GM23338 (cell line): ENCODE measurements at regions not wholly inside any gene's neighbourhood (a gene's known extent, or its start where the extent isn't known, plus 50 kb on each side); places are given as distances from the start of the nearest gene placed in this dataset.

Experiments
- CREB1 ChIP-seq: fragments of 250-450 bp; sonication (Bioruptor Pico); IDR thresholded peaks from 2 replicates; pipeline ENCODE4 v1.5.0; 2020; ENCODE audit warnings: low read depth, mild to moderate bottlenecking, moderate library complexity
- CTCF ChIP-seq, 2 experiments: fragments of 200-600 bp in 1 of 2; sonication (generic) in 1 of 2; conservative IDR thresholded peaks; 2 replicates each; pipeline versions ENCODE4 v1.5.1 to v1.6.1; 2016 to 2017; ENCODE audit warnings: antibody characterized with exemption in 2 of 2, low read depth in 2 of 2, mild to moderate bottlenecking in 2 of 2, moderate library complexity in 1 of 2
- EZH2 ChIP-seq: fragments of 200-600 bp; sonication (generic); IDR thresholded peaks from one replicate; pipeline ENCODE4 v1.8.0; 2017; ENCODE audit warnings: antibody characterized with exemption, mild to moderate bottlenecking, low read depth; ENCODE audit not compliant: unreplicated experiment
- EZH2phosphoT487 ChIP-seq: fragments of 200-600 bp; sonication (generic); IDR thresholded peaks from one replicate; pipeline ENCODE4 v1.8.1; 2018; ENCODE audit warnings: antibody characterized with exemption; ENCODE audit not compliant: unreplicated experiment
- JUNB ChIP-seq: IDR thresholded peaks from one replicate; pipeline ENCODE4 v1.6.1; 2016; ENCODE audit warnings: antibody characterized with exemption; ENCODE audit not compliant: unreplicated experiment
- NANOG ChIP-seq: IDR thresholded peaks from 2 replicates; pipeline ENCODE4 v1.6.1; 2016; ENCODE audit warnings: antibody characterized with exemption, borderline replicate concordance
- POLR2AphosphoS5 ChIP-seq: IDR thresholded peaks from 2 replicates; pipeline ENCODE4 v1.6.1; 2016; ENCODE audit warnings: antibody characterized with exemption, low read depth
- ZNF114 ChIP-seq: fragments of 250-450 bp; sonication (Bioruptor Pico); IDR thresholded peaks from 2 replicates; pipeline ENCODE4 v1.5.0; 2020; ENCODE audit warnings: mild to moderate bottlenecking, moderate library complexity
- ZNF331 ChIP-seq: fragments of 250-450 bp; sonication (Bioruptor Pico); IDR thresholded peaks from 2 replicates; pipeline ENCODE4 v1.5.0; 2020; ENCODE audit warnings: low read depth, mild to moderate bottlenecking, moderate library complexity
- TF ChIP-seq, protein P1 (sequence below): IDR thresholded peaks from one replicate; pipeline ENCODE4 v1.6.1; 2018; ENCODE audit warnings: antibody characterized with exemption; ENCODE audit not compliant: unreplicated experiment
- TF ChIP-seq, protein P2 (sequence below): fragments of 250-450 bp; sonication (Bioruptor Pico); IDR thresholded peaks from 2 replicates; pipeline ENCODE4 v1.5.0; 2020; ENCODE audit warnings: mild to moderate bottlenecking, moderate library complexity

DNA sequence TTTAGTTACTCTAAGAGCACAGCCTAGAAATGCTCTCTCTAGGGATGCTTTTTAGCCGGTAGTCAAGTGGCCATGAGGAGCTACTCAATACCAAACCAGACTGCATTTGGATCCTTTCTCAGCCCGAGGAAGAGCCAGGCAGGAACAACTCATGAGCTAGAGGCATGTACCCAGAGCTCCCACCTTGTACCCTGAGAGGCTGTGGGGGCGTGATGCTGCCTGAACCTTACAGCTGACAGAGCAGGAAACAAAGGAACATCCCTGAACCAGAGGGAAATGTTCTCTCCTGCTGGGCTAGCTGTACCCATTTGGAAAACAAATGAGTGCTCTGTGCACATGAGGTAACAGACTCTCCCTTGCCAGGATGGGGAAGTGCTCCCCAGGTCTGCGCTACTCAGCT is 131.6 kb downstream of the OSR1 start:
- TF ChIP-seq, protein P1, sequence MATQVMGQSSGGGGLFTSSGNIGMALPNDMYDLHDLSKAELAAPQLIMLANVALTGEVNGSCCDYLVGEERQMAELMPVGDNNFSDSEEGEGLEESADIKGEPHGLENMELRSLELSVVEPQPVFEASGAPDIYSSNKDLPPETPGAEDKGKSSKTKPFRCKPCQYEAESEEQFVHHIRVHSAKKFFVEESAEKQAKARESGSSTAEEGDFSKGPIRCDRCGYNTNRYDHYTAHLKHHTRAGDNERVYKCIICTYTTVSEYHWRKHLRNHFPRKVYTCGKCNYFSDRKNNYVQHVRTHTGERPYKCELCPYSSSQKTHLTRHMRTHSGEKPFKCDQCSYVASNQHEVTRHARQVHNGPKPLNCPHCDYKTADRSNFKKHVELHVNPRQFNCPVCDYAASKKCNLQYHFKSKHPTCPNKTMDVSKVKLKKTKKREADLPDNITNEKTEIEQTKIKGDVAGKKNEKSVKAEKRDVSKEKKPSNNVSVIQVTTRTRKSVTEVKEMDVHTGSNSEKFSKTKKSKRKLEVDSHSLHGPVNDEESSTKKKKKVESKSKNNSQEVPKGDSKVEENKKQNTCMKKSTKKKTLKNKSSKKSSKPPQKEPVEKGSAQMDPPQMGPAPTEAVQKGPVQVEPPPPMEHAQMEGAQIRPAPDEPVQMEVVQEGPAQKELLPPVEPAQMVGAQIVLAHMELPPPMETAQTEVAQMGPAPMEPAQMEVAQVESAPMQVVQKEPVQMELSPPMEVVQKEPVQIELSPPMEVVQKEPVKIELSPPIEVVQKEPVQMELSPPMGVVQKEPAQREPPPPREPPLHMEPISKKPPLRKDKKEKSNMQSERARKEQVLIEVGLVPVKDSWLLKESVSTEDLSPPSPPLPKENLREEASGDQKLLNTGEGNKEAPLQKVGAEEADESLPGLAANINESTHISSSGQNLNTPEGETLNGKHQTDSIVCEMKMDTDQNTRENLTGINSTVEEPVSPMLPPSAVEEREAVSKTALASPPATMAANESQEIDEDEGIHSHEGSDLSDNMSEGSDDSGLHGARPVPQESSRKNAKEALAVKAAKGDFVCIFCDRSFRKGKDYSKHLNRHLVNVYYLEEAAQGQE: no peak
- TF ChIP-seq CTCF (conservative IDR thresholded peaks at IDR 0.05; ENCODE audit: low read depth in 2 of 2): no peak
- no peak for TF ChIP-seq POLR2AphosphoS5
- TF ChIP-seq EZH2: no peak
- TF ChIP-seq EZH2phosphoT487: no peak
- no peak for TF ChIP-seq JUNB
- TF ChIP-seq CREB1 (CRISPR knock-in tag): no peak
- no peak for TF ChIP-seq NANOG
- TF ChIP-seq ZNF114: no peak
- TF ChIP-seq ZNF331 (CRISPR knock-in tag): no peak
- TF ChIP-seq, protein P2, sequence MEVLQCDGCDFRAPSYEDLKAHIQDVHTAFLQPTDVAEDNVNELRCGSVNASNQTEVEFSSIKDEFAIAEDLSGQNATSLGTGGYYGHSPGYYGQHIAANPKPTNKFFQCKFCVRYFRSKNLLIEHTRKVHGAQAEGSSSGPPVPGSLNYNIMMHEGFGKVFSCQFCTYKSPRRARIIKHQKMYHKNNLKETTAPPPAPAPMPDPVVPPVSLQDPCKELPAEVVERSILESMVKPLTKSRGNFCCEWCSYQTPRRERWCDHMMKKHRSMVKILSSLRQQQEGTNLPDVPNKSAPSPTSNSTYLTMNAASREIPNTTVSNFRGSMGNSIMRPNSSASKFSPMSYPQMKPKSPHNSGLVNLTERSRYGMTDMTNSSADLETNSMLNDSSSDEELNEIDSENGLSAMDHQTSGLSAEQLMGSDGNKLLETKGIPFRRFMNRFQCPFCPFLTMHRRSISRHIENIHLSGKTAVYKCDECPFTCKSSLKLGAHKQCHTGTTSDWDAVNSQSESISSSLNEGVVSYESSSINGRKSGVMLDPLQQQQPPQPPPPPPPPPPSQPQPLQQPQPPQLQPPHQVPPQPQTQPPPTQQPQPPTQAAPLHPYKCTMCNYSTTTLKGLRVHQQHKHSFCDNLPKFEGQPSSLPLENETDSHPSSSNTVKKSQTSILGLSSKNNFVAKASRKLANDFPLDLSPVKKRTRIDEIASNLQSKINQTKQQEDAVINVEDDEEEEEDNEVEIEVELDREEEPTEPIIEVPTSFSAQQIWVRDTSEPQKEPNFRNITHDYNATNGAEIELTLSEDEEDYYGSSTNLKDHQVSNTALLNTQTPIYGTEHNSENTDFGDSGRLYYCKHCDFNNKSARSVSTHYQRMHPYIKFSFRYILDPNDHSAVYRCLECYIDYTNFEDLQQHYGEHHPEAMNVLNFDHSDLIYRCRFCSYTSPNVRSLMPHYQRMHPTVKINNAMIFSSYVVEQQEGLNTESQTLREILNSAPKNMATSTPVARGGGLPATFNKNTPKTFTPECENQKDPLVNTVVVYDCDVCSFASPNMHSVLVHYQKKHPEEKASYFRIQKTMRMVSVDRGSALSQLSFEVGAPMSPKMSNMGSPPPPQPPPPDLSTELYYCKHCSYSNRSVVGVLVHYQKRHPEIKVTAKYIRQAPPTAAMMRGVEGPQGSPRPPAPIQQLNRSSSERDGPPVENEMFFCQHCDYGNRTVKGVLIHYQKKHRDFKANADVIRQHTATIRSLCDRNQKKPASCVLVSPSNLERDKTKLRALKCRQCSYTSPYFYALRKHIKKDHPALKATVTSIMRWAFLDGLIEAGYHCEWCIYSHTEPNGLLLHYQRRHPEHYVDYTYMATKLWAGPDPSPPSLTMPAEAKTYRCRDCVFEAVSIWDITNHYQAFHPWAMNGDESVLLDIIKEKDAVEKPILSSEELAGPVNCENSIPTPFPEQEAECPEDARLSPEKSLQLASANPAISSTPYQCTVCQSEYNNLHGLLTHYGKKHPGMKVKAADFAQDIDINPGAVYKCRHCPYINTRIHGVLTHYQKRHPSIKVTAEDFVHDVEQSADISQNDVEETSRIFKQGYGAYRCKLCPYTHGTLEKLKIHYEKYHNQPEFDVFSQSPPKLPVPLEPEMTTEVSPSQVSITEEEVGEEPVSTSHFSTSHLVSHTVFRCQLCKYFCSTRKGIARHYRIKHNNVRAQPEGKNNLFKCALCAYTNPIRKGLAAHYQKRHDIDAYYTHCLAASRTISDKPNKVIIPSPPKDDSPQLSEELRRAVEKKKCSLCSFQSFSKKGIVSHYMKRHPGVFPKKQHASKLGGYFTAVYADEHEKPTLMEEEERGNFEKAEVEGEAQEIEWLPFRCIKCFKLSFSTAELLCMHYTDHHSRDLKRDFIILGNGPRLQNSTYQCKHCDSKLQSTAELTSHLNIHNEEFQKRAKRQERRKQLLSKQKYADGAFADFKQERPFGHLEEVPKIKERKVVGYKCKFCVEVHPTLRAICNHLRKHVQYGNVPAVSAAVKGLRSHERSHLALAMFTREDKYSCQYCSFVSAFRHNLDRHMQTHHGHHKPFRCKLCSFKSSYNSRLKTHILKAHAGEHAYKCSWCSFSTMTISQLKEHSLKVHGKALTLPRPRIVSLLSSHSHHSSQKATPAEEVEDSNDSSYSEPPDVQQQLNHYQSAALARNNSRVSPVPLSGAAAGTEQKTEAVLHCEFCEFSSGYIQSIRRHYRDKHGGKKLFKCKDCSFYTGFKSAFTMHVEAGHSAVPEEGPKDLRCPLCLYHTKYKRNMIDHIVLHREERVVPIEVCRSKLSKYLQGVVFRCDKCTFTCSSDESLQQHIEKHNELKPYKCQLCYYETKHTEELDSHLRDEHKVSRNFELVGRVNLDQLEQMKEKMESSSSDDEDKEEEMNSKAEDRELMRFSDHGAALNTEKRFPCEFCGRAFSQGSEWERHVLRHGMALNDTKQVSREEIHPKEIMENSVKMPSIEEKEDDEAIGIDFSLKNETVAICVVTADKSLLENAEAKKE (CRISPR knock-in tag): no peak
